ENCODE measurements at regions not wholly inside any gene's neighbourhood (a gene's known extent, or its start where the extent isn't known, plus 50 kb on each side); places are given as distances from the start of the nearest gene placed in this dataset.

- TF ChIP-seq CTCF (conservative IDR thresholded peaks at IDR 0.05; ENCODE audit: low read depth in 2 of 2) (no peak), REST (IDR thresholded peaks at IDR 0.05; ENCODE audit: unreplicated experiment) (no peak), ZNF331 (CRISPR knock-in tag; IDR thresholded peaks at IDR 0.05; ENCODE audit: low read depth) (no peak), EZH2 (IDR thresholded peaks at IDR 0.05; ENCODE audit: low read depth, unreplicated experiment) (no peak), CREB1 (CRISPR knock-in tag; IDR thresholded peaks at IDR 0.05; ENCODE audit: low read depth) (no peak), POLR2AphosphoS5 (IDR thresholded peaks at IDR 0.05; ENCODE audit: low read depth) (no peak), JUNB (IDR thresholded peaks at IDR 0.05; ENCODE audit: unreplicated experiment) (no peak)
Observed at GRCh38 chr6:156616495-156616894, 160.7 kb upstream of the ARID1B start.

Measured in GM23338 (cell line).